Body of pancreas (tissue), 4 donors: ENCODE measurements at regions not wholly inside any gene's neighbourhood (a gene's known extent, or its start where the extent isn't known, plus 50 kb on each side); places are given as distances from the start of the nearest gene placed in this dataset.

Experiments
- POLR2A ChIP-seq, 3 donors: fragments of 450-650 bp; IDR thresholded peaks; one replicate each; pipeline ENCODE4 v1.6.1; 2016; ENCODE audit warnings: antibody characterized with exemption in 3 of 3, mild to moderate bottlenecking in 2 of 3
- TF ChIP-seq, protein P1 (sequence below), 7 experiments: fragments of 450-650 bp in 4 of 7; fragments of 200-600 bp in 3 of 7; sonication (generic) in 3 of 7; IDR thresholded peaks; one replicate each; pipeline ENCODE4 v1.5.1; 2016 to 2019; ENCODE audit warnings: antibody characterized with exemption in 7 of 7

DNA sequence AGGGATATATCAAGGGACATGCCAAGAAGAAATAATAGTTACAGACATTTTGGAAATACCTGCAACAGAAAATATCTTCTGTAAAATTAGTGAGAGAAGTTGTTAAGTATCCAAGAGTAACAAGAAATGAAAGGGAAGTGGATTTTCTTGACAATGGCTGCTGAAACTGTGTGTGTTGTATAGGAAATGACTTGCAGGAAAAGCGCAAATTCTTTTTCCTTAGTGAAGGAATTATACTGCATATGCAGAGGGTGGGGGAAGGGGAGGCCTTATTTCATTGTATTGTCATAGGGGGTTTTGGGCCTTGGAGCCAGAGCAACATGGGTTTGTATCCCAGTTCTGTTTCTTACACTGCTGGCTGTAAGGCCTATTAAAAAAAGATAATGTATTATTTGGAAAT lies 84.4 kb upstream of the DDHD1 start:
- TF ChIP-seq, protein P1, sequence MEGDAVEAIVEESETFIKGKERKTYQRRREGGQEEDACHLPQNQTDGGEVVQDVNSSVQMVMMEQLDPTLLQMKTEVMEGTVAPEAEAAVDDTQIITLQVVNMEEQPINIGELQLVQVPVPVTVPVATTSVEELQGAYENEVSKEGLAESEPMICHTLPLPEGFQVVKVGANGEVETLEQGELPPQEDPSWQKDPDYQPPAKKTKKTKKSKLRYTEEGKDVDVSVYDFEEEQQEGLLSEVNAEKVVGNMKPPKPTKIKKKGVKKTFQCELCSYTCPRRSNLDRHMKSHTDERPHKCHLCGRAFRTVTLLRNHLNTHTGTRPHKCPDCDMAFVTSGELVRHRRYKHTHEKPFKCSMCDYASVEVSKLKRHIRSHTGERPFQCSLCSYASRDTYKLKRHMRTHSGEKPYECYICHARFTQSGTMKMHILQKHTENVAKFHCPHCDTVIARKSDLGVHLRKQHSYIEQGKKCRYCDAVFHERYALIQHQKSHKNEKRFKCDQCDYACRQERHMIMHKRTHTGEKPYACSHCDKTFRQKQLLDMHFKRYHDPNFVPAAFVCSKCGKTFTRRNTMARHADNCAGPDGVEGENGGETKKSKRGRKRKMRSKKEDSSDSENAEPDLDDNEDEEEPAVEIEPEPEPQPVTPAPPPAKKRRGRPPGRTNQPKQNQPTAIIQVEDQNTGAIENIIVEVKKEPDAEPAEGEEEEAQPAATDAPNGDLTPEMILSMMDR (IDR thresholded peaks at IDR 0.05): no peak
- no peak for TF ChIP-seq POLR2A (IDR thresholded peaks at IDR 0.05)
